HL-60 (cell line): ENCODE measurements at regions not wholly inside any gene's neighbourhood (a gene's known extent, or its start where the extent isn't known, plus 50 kb on each side); places are given as distances from the start of the nearest gene placed in this dataset.

Experiments
- DNase-seq, 2 experiments: peaks; one replicate each; pipeline ENCODE4 v3.0.0-alpha.2; 2010 to 2020; ENCODE audit warnings: low read depth in 1 of 2, low spot score in 1 of 2
- H3K27ac ChIP-seq: fragments of 250-450 bp; sonication (Bioruptor Pico); replicated peaks from 2 replicates; pipeline ENCODE4 v1.5.1; 2020; ENCODE audit warnings: mild to moderate bottlenecking, moderate library complexity
- H3K27me3 ChIP-seq: fragments of 250-450 bp; sonication (Bioruptor Pico); 2 replicates; pipeline ENCODE4 v1.5.1; 2021; ENCODE audit warnings: mild to moderate bottlenecking, moderate library complexity; ENCODE audit not compliant: insufficient read depth, poor library complexity, severe bottlenecking
- H3K4me3 ChIP-seq: replicated peaks from 2 replicates; pipeline ENCODE4 v1.5.1; 2011; ENCODE audit warnings: mild to moderate bottlenecking, control low read depth, low read length; ENCODE audit not compliant: insufficient read depth
- CTCF ChIP-seq: IDR thresholded peaks from one replicate; pipeline ENCODE4 v1.5.1; 2011; ENCODE audit warnings: low read length, control low read depth, inconsistent platforms; ENCODE audit not compliant: insufficient read depth
- GABPA ChIP-seq: IDR thresholded peaks from 2 replicates; pipeline ENCODE4 v1.6.1; 2012; ENCODE audit warnings: low read depth
- POLR2AphosphoS5 ChIP-seq: IDR thresholded peaks from 2 replicates; pipeline ENCODE4 v1.6.1; 2012; ENCODE audit warnings: low read depth
- REST ChIP-seq: IDR thresholded peaks from 2 replicates; pipeline ENCODE4 v1.6.1; 2012; ENCODE audit warnings: low read depth; ENCODE audit not compliant: insufficient replicate concordance
- SPI1 ChIP-seq: IDR thresholded peaks from 2 replicates; pipeline ENCODE4 v1.6.1; 2012; ENCODE audit warnings: low read depth, mild to moderate bottlenecking, borderline replicate concordance

GRCh38 chr15:91699741-91700140 lies 153.8 kb upstream of the SLCO3A1 start:
- Histone ChIP-seq H3K4me3 (no peak overlapping the region), H3K27me3 (no peaks in the 10 kb centered on the region), H3K27ac (no peak overlapping the region)
- TF ChIP-seq CTCF: no peak
- no peak for TF ChIP-seq GABPA
- no peak for TF ChIP-seq SPI1
- no peak for TF ChIP-seq POLR2AphosphoS5
- TF ChIP-seq REST: no peak
- no peak for DNase-seq

- H3K27ac ChIP-seq: no peak overlapping the region
- H3K27me3 ChIP-seq: no peaks in the 10 kb centered on the region
- DNase-seq: no peak
- TF ChIP-seq POLR2AphosphoS5 (no peak), SPI1 (no peak), CTCF (no peak), REST (no peak), GABPA (no peak)
- H3K4me3 ChIP-seq: no peak overlapping the region
These were observed 150.2 kb upstream of the SLCO3A1 start for GRCh38 chr15:91703274-91703673.

GRCh38 chr15:91704343-91704742 lies 149.2 kb upstream of the SLCO3A1 start:
- no peaks in the 10 kb centered on the region for H3K27me3 ChIP-seq
- no peak overlapping the region for H3K27ac ChIP-seq
- DNase-seq: no peak
- TF ChIP-seq POLR2AphosphoS5 (no peak), CTCF (no peak), SPI1 (no peak), REST (no peak), GABPA (no peak)
- no peak overlapping the region for H3K4me3 ChIP-seq
